Mesothelial cell of epicardium (in vitro differentiated cells): ENCODE measurements at regions not wholly inside any gene's neighbourhood (a gene's known extent, or its start where the extent isn't known, plus 50 kb on each side); places are given as distances from the start of the nearest gene placed in this dataset.
"Not testable (repeated sequence)": the region's sequence is repeated elsewhere in the genome, so short reads cannot be mapped to it uniquely, and the experiment has no call there.

Experiments used
- DNase-seq, 2 experiments: peaks; one replicate each; pipeline ENCODE4 v3.0.0; 2021; ENCODE audit warnings: low spot score in 2 of 2; ENCODE audit not compliant: unreplicated experiment in 2 of 2
- H3K27ac Mint-ChIP-seq: 2 replicates; pipeline ENCODE4 v1.8.0; 2021; ENCODE audit warnings: mixed read lengths
- H3K27me3 Mint-ChIP-seq: 2 replicates; pipeline ENCODE4 v1.8.0; 2021; ENCODE audit warnings: low read depth, mixed read lengths
- H3K36me3 Mint-ChIP-seq: 2 replicates; pipeline ENCODE4 v1.8.0; 2021; ENCODE audit warnings: mixed read lengths
- H3K4me1 Mint-ChIP-seq: 2 replicates; pipeline ENCODE4 v1.8.0; 2021; ENCODE audit warnings: mixed read lengths
- H3K4me3 Mint-ChIP-seq: 2 replicates; pipeline ENCODE4 v1.8.0; 2021; ENCODE audit warnings: mild to moderate bottlenecking, moderate library complexity, mixed read lengths
- H3K9me3 Mint-ChIP-seq: 2 replicates; pipeline ENCODE4 v1.8.0; 2021; ENCODE audit warnings: mixed read lengths
- CTCF ChIP-seq: fragments of 200-600 bp; sonication (generic); IDR thresholded peaks from one replicate; pipeline ENCODE4 v1.5.0; 2021; ENCODE audit warnings: antibody characterized with exemption; ENCODE audit not compliant: unreplicated experiment

- H3K36me3 Mint-ChIP-seq, result peaks cover 4% of the 10 kb centered on the region
- no peak overlapping the region for H3K4me3 Mint-ChIP-seq
- H3K27ac Mint-ChIP-seq, result no peak overlapping the region
- H3K27me3 Mint-ChIP-seq, result no peaks in the 10 kb centered on the region
- peaks cover 86% of the 10 kb centered on the region for H3K9me3 Mint-ChIP-seq
- no peak for TF ChIP-seq CTCF
- no peak for DNase-seq
- H3K4me1 Mint-ChIP-seq, result no peaks in the 10 kb centered on the region
Observed at GRCh38 chr14:106390401-106390800, 864.0 kb downstream of the TMEM121 start.

GRCh38 chr14:106390947-106391346 lies 864.6 kb downstream of the TMEM121 start:
- H3K9me3 Mint-ChIP-seq, result peaks cover 87% of the 10 kb centered on the region
- DNase-seq, result no peak
- no peak overlapping the region for H3K4me3 Mint-ChIP-seq

GRCh38 chr14:106393742-106394141 lies 867.4 kb downstream of the TMEM121 start:
- no peak for DNase-seq
- no peaks in the 10 kb centered on the region for H3K27me3 Mint-ChIP-seq
- peaks cover 5% of the 10 kb centered on the region for H3K36me3 Mint-ChIP-seq
- H3K4me1 Mint-ChIP-seq, result no peaks in the 10 kb centered on the region
- H3K4me3 Mint-ChIP-seq, result no peak overlapping the region
- TF ChIP-seq CTCF, result no peak
- peaks cover 79% of the 10 kb centered on the region for H3K9me3 Mint-ChIP-seq
- H3K27ac Mint-ChIP-seq, result no peak overlapping the region

More at GRCh38 chr14:106390947-106391346, 864.6 kb downstream of the TMEM121 start:
- Mint-ChIP-seq H3K36me3 (peaks cover 7% of the 10 kb centered on the region), H3K4me1 (no peaks in the 10 kb centered on the region), H3K27ac (no peak overlapping the region), H3K27me3 (no peaks in the 10 kb centered on the region)
- no peak for TF ChIP-seq CTCF

GRCh38 chr14:106395456-106396050 lies 869.2 kb downstream of the TMEM121 start:
- no peak for TF ChIP-seq CTCF
- Mint-ChIP-seq H3K27me3 (no peaks in the 10 kb centered on the region), H3K4me1 (no peaks in the 10 kb centered on the region), H3K36me3 (peaks cover 5% of the 10 kb centered on the region), H3K9me3 (peaks cover 62% of the 10 kb centered on the region), H3K4me3 (no peak overlapping the region), H3K27ac (no peak overlapping the region)
- DNase-seq, result no peak

- no peaks in the 10 kb centered on the region for H3K27me3 Mint-ChIP-seq
- H3K4me3 Mint-ChIP-seq, result no peak overlapping the region
- H3K4me1 Mint-ChIP-seq, result no peaks in the 10 kb centered on the region
- H3K9me3 Mint-ChIP-seq, result peaks cover 51% of the 10 kb centered on the region
- no peak for DNase-seq
- peaks cover 3% of the 10 kb centered on the region for H3K36me3 Mint-ChIP-seq
- TF ChIP-seq CTCF, result no peak
- H3K27ac Mint-ChIP-seq, result no peak overlapping the region
Observed at GRCh38 chr14:106396999-106397398, 870.6 kb downstream of the TMEM121 start.

- not testable (repeated sequence) for H3K4me3 Mint-ChIP-seq, H3K27ac Mint-ChIP-seq, H3K4me1 Mint-ChIP-seq, H3K27me3 Mint-ChIP-seq, H3K36me3 Mint-ChIP-seq, DNase-seq
- peaks cover 48% of the 10 kb centered on the region for H3K9me3 Mint-ChIP-seq
Observed at GRCh38 chr14:106398931-106399331, 872.5 kb downstream of the TMEM121 start.

GRCh38 chr14:106401316-106401715 lies 874.9 kb downstream of the TMEM121 start:
- not testable (repeated sequence) for H3K27ac Mint-ChIP-seq, H3K36me3 Mint-ChIP-seq, DNase-seq, H3K4me3 Mint-ChIP-seq, H3K27me3 Mint-ChIP-seq, H3K4me1 Mint-ChIP-seq
- H3K9me3 Mint-ChIP-seq, result peaks cover 39% of the 10 kb centered on the region

GRCh38 chr14:106410229-106410628 lies 883.8 kb downstream of the TMEM121 start:
- H3K9me3 Mint-ChIP-seq, result peaks cover 33% of the 10 kb centered on the region
- H3K27ac Mint-ChIP-seq, H3K4me1 Mint-ChIP-seq, H3K36me3 Mint-ChIP-seq, H3K4me3 Mint-ChIP-seq, DNase-seq, H3K27me3 Mint-ChIP-seq: not testable (repeated sequence)
